ENCODE measurements at regions not wholly inside any gene's neighbourhood (a gene's known extent, or its start where the extent isn't known, plus 50 kb on each side); places are given as distances from the start of the nearest gene placed in this dataset.

GRCh38 chr5:1961952-1962595 lies 79.3 kb upstream of the IRX4 start:
- no peak overlapping the region for H3K27ac ChIP-seq (ENCODE audit: low read depth, low read length)
- H4K20me1 ChIP-seq (ENCODE audit: insufficient read depth, low read length): no peaks in the 10 kb centered on the region
- H3K27me3 Mint-ChIP-seq (ENCODE audit: low read depth, unreplicated experiment): peaks cover 46% of the 10 kb centered on the region
- no peak overlapping the region for H3K4me3 ChIP-seq (ENCODE audit: insufficient read depth, low read depth, low read length)
- no peaks in the 10 kb centered on the region for H3K36me3 Mint-ChIP-seq (ENCODE audit: low read depth, unreplicated experiment)
- FAIRE-seq (no peak), DNase-seq (ENCODE audit: low read depth) (no peak)
- no peaks in the 10 kb centered on the region for H3K4me1 Mint-ChIP-seq (ENCODE audit: low read depth, unreplicated experiment)
- no peak overlapping the region for H3K4me3 Mint-ChIP-seq (ENCODE audit: unreplicated experiment)
- H3K79me2 ChIP-seq (ENCODE audit: insufficient read depth, low read length): no peaks in the 10 kb centered on the region
- H3K4me1 ChIP-seq (ENCODE audit: insufficient read depth, low read length): no peaks in the 10 kb centered on the region
- peaks cover 10% of the 10 kb centered on the region for H3K9me3 ChIP-seq (ENCODE audit: insufficient read depth, low read depth, low read length)
- H3K27me3 ChIP-seq (ENCODE audit: insufficient read depth, low read length): no peaks in the 10 kb centered on the region
- no peaks in the 10 kb centered on the region for H3K36me3 ChIP-seq (ENCODE audit: insufficient read depth, low read length)
- no peak overlapping the region for H3K27ac Mint-ChIP-seq (ENCODE audit: unreplicated experiment)
- H2AFZ ChIP-seq (ENCODE audit: low read depth, low read length): no peak overlapping the region
- H3K4me2 ChIP-seq (ENCODE audit: low read length): no peak overlapping the region
- H3K9me3 Mint-ChIP-seq (ENCODE audit: unreplicated experiment): no peaks in the 10 kb centered on the region
- H3K9ac ChIP-seq (ENCODE audit: low read length): no peak overlapping the region
- TF ChIP-seq, protein P1, sequence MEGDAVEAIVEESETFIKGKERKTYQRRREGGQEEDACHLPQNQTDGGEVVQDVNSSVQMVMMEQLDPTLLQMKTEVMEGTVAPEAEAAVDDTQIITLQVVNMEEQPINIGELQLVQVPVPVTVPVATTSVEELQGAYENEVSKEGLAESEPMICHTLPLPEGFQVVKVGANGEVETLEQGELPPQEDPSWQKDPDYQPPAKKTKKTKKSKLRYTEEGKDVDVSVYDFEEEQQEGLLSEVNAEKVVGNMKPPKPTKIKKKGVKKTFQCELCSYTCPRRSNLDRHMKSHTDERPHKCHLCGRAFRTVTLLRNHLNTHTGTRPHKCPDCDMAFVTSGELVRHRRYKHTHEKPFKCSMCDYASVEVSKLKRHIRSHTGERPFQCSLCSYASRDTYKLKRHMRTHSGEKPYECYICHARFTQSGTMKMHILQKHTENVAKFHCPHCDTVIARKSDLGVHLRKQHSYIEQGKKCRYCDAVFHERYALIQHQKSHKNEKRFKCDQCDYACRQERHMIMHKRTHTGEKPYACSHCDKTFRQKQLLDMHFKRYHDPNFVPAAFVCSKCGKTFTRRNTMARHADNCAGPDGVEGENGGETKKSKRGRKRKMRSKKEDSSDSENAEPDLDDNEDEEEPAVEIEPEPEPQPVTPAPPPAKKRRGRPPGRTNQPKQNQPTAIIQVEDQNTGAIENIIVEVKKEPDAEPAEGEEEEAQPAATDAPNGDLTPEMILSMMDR (IDR thresholded peaks at IDR 0.05; ENCODE audit: insufficient read depth, low read depth, low read length): no peak
- no peak for TF ChIP-seq EZH2 (IDR thresholded peaks at IDR 0.05; ENCODE audit: insufficient read depth, low read length)

DNA sequence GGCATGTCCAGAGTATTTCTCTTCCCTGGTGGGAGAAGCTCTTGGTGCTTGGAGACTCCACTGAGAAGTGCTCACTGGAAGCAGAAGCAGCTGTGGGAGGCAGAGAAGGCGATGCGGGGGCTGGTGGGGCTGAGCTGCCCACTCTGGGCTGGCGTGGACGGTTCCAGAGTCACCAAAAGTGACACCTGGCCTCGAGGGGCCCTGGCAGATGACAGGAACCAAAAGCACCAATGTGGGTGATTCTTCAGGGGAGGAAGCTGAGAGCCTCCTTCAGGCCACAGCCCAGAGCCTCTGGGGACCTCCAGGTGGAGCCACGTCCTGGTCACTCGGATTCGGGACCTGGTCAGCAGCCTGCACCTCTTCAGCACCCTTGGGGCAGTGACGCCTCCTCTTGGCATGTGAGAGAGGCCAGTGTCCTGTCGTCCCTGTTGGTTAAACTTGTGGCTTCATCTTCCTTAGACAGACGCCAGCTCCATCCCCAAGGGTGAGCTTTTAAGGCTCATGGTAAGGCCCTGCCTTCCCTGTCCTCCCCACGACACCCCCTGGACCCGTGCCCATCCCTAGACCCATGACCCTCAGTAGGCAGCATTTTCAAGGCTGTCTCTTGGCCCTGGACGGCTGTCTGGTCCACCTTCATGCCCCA lies 78.7 kb upstream of the IRX4 start:
- no peak overlapping the region for H3K4me3 Mint-ChIP-seq (ENCODE audit: unreplicated experiment)
- H2AFZ ChIP-seq (ENCODE audit: low read depth, low read length): no peak overlapping the region
- H3K27me3 Mint-ChIP-seq (ENCODE audit: low read depth, unreplicated experiment): peaks cover 44% of the 10 kb centered on the region
- H3K36me3 Mint-ChIP-seq (ENCODE audit: low read depth, unreplicated experiment): no peaks in the 10 kb centered on the region
- peaks cover 10% of the 10 kb centered on the region for H3K9me3 ChIP-seq (ENCODE audit: insufficient read depth, low read depth, low read length)
- H3K27me3 ChIP-seq (ENCODE audit: insufficient read depth, low read length): no peaks in the 10 kb centered on the region
- no peak overlapping the region for H3K27ac Mint-ChIP-seq (ENCODE audit: unreplicated experiment)
- no peak overlapping the region for H3K9ac ChIP-seq (ENCODE audit: low read length)
- no peaks in the 10 kb centered on the region for H3K79me2 ChIP-seq (ENCODE audit: insufficient read depth, low read length)
- FAIRE-seq: no peak
- no peaks in the 10 kb centered on the region for H3K9me3 Mint-ChIP-seq (ENCODE audit: unreplicated experiment)
- DNase-seq (ENCODE audit: low read depth): no peak
- H3K27ac ChIP-seq (ENCODE audit: low read depth, low read length): no peak overlapping the region
- no peak overlapping the region for H3K4me2 ChIP-seq (ENCODE audit: low read length)
- H4K20me1 ChIP-seq (ENCODE audit: insufficient read depth, low read length): no peaks in the 10 kb centered on the region
- no peaks in the 10 kb centered on the region for H3K4me1 ChIP-seq (ENCODE audit: insufficient read depth, low read length)
- TF ChIP-seq, protein P1 (IDR thresholded peaks at IDR 0.05; ENCODE audit: insufficient read depth, low read depth, low read length): no peak
- no peak for TF ChIP-seq EZH2 (IDR thresholded peaks at IDR 0.05; ENCODE audit: insufficient read depth, low read length)
- no peak overlapping the region for H3K4me3 ChIP-seq (ENCODE audit: insufficient read depth, low read depth, low read length)
- no peaks in the 10 kb centered on the region for H3K36me3 ChIP-seq (ENCODE audit: insufficient read depth, low read length)
- no peaks in the 10 kb centered on the region for H3K4me1 Mint-ChIP-seq (ENCODE audit: low read depth, unreplicated experiment)

All from astrocyte (in vitro differentiated cells and primary cell).